Spleen (tissue), 7 donors: ENCODE measurements at regions not wholly inside any gene's neighbourhood (a gene's known extent, or its start where the extent isn't known, plus 50 kb on each side); places are given as distances from the start of the nearest gene placed in this dataset.
"Not testable (repeated sequence)": the region's sequence is repeated elsewhere in the genome, so short reads cannot be mapped to it uniquely, and the experiment has no call there.

Experiments
- CTCF ChIP-seq, 11 experiments: fragments of 200-600 bp in 7 of 11; fragments of 450-650 bp in 4 of 11; sonication (generic) in 4 of 11; IDR thresholded peaks in 8 of 11; conservative IDR thresholded peaks in 3 of 11; 1 replicate in 7 of 11; 2 replicates in 4 of 11; pipeline versions ENCODE4 v1.4.0 to v1.8.0; 2016 to 2021; ENCODE audit warnings: antibody characterized with exemption in 11 of 11, inconsistent platforms in 4 of 11, mild to moderate bottlenecking in 1 of 11
- POLR2A ChIP-seq, 3 donors: fragments of 450-650 bp; IDR thresholded peaks; one replicate each; pipeline ENCODE4 v1.5.1; 2017; ENCODE audit warnings: antibody characterized with exemption in 3 of 3, mild to moderate bottlenecking in 1 of 3
- POLR2AphosphoS5 ChIP-seq, 3 donors: sonication (generic); formaldehyde crosslinking; IDR thresholded peaks; one replicate each; pipeline ENCODE4 v1.5.1; 2017; ENCODE audit warnings: antibody characterized with exemption in 3 of 3
- donor health status: DM: no; HTN: no; CAD: no; lungs with moderate emphysema.
- donor health status: DM: no; HTN: no; CAD: no.
- donor health status: DM: no; HTN: no; CAD: no.

GRCh38 chr12:131411827-131412226 lies 299.1 kb upstream of the SFSWAP start:
- not testable (repeated sequence) for TF ChIP-seq CTCF (IDR thresholded peaks at IDR 0.05 in 8 of 11, conservative IDR thresholded peaks at IDR 0.05 in 3 of 11); POLR2A (IDR thresholded peaks at IDR 0.05); POLR2AphosphoS5 (IDR thresholded peaks at IDR 0.05)
